Thyroid gland (tissue), 4 donors: ENCODE measurements at regions not wholly inside any gene's neighbourhood (a gene's known extent, or its start where the extent isn't known, plus 50 kb on each side); places are given as distances from the start of the nearest gene placed in this dataset.

Experiments
- CTCF ChIP-seq, 6 experiments: fragments of 200-600 bp in 3 of 6; fragments of 450-650 bp in 3 of 6; sonication (generic) in 3 of 6; IDR thresholded peaks; one replicate each; pipeline ENCODE4 v1.5.1; 2016 to 2019; ENCODE audit warnings: antibody characterized with exemption in 6 of 6, mild to moderate bottlenecking in 2 of 6, inconsistent platforms in 1 of 6, moderate library complexity in 1 of 6
- POLR2A ChIP-seq, 2 donors: fragments of 450-650 bp; IDR thresholded peaks; one replicate each; pipeline ENCODE4 v1.6.1; 2017; ENCODE audit warnings: antibody characterized with exemption in 2 of 2, mild to moderate bottlenecking in 2 of 2, moderate library complexity in 1 of 2

- TF ChIP-seq CTCF (IDR thresholded peaks at IDR 0.05) (no peak), POLR2A (IDR thresholded peaks at IDR 0.05) (no peak)
These were observed 318.4 kb upstream of the CLNK start for GRCh38 chr4:11002961-11003360.
